GM12878 (cell line): ENCODE measurements at regions not wholly inside any gene's neighbourhood (a gene's known extent, or its start where the extent isn't known, plus 50 kb on each side); places are given as distances from the start of the nearest gene placed in this dataset.

Experiments
- ATF2 ChIP-seq: IDR thresholded peaks from 2 replicates; pipeline ENCODE4 v1.6.1; 2012; ENCODE audit warnings: low read length, inconsistent platforms
- BRCA1 ChIP-seq: IDR thresholded peaks from 2 replicates; pipeline ENCODE4 v1.6.1; 2011; ENCODE audit warnings: low read depth, low read length, improper control_type of control experiment
- CTCF ChIP-seq, 3 experiments: IDR thresholded peaks in 2 of 3; conservative IDR thresholded peaks in 1 of 3; 2 replicates each; pipeline ENCODE4 v1.5.1; 2011; ENCODE audit warnings: low read depth in 3 of 3, low read length in 3 of 3, mild to moderate bottlenecking in 3 of 3, control low read depth in 2 of 3, moderate library complexity in 2 of 3, inconsistent platforms in 1 of 3, mixed read lengths in 1 of 3; ENCODE audit not compliant: control insufficient read depth in 2 of 3, insufficient read depth in 1 of 3; ENCODE audit errors: extremely low read depth in 1 of 3
- MAX ChIP-seq: IDR thresholded peaks from 2 replicates; pipeline ENCODE4 v1.6.1; 2012; ENCODE audit warnings: low read depth, low read length, improper control_type of control experiment
- POLR2AphosphoS2 ChIP-seq: IDR thresholded peaks from 2 replicates; pipeline ENCODE4 v1.6.1; 2011; ENCODE audit warnings: low read depth, mild to moderate bottlenecking, low read length, improper control_type of control experiment, moderate library complexity
- TAF1 ChIP-seq: IDR thresholded peaks from 2 replicates; pipeline ENCODE4 v1.6.1; 2011; ENCODE audit warnings: mild to moderate bottlenecking, low read depth, low read length, borderline replicate concordance
- ZNF274 ChIP-seq: IDR thresholded peaks from one replicate; pipeline ENCODE4 v1.8.0; 2011; ENCODE audit not compliant: insufficient read length, insufficient read depth

- TF ChIP-seq POLR2AphosphoS2, result no peak
- no peak for TF ChIP-seq TAF1
- TF ChIP-seq MAX, result no peak
- no peak for TF ChIP-seq BRCA1
- TF ChIP-seq ZNF274, result no peak
- TF ChIP-seq CTCF (IDR thresholded peaks at IDR 0.05 in 2 of 3, conservative IDR thresholded peaks at IDR 0.05 in 1 of 3; ENCODE audit: control insufficient read depth in 2 of 3, extremely low read depth in 1 of 3, insufficient read depth in 1 of 3, low read depth in 3 of 3, low read length in 3 of 3), result no peak
- no peak for TF ChIP-seq ATF2
Measured at GRCh38 chr12:75818863-75819262, 212.7 kb downstream of the PHLDA1 start.
